GM12878 (cell line): ENCODE measurements at regions not wholly inside any gene's neighbourhood (a gene's known extent, or its start where the extent isn't known, plus 50 kb on each side); places are given as distances from the start of the nearest gene placed in this dataset.

Experiments used
- ATAC-seq: fragments of 200-7000 bp; cut with Tn5 transposase; 3 replicates; pipeline ENCODE4 v1.9.1; 2020; ENCODE audit warnings: mild to moderate bottlenecking, moderate library complexity
- BruUV-seq: library from RNA; stranded (reverse); fragments of 400-500 nt; replicated peaks from 2 replicates; lab custom pipeline; 2021; lab: Mats Ljungman, UMichigan
- CTCF ChIA-PET: fragments of 300-600 bp; sonication (Branson Sonifier 250); formaldehyde crosslinking; extraction: SDS; loops from one replicate; lab custom pipeline; 2021; ENCODE audit warnings: inconsistent platforms; lab: Yijun Ruan, JAX
- POLR2A ChIA-PET: fragments of 350-600 bp; formaldehyde crosslinking; extraction: SDS; loops from one replicate; lab custom pipeline; 2021; ENCODE audit warnings: inconsistent platforms; lab: Charles Lee
- RAD21 ChIA-PET: fragments of 300-600 bp; sonication (Branson Sonifier 250); formaldehyde crosslinking; loops from one replicate; lab custom pipeline; 2023; ENCODE audit warnings: antibody characterized with exemption; ENCODE audit not compliant: unreplicated experiment; lab: Charles Lee
- SMC1A ChIA-PET: fragments of 300-600 bp; sonication (Branson Sonifier 250); formaldehyde crosslinking; loops from one replicate; lab custom pipeline; 2023; ENCODE audit not compliant: unreplicated experiment, uncharacterized antibody; lab: Charles Lee
- DNase-seq: peaks from one replicate; pipeline ENCODE4 v3.0.0-alpha.2; 2011; ENCODE audit warnings: low read depth, low spot score
- FAIRE-seq: peaks from 3 replicates; lab custom pipeline; 2011; peaks lifted over from hg19 to GRCh38; lab: Jason Lieb, UNC
- H2AFZ ChIP-seq: 2 replicates; pipeline ENCODE4 v1.6.0; 2011; ENCODE audit warnings: low read depth, low read length, control low read depth; ENCODE audit not compliant: control insufficient read depth
- H3K27ac ChIP-seq: 2 replicates; pipeline ENCODE4 v1.5.1; 2011; ENCODE audit warnings: control low read depth; ENCODE audit not compliant: control insufficient read depth, insufficient read depth
- H3K27me3 ChIP-seq, 2 experiments: replicated peaks in 1 of 2; 2 replicates each; pipeline versions ENCODE4 v1.6.0 to v1.6.1; 2011; ENCODE audit warnings: low read length in 1 of 2; ENCODE audit not compliant: control insufficient read depth in 2 of 2, insufficient read depth in 2 of 2
- H3K36me3 ChIP-seq, 2 experiments: 2 replicates each; pipeline ENCODE4 v1.5.1; 2011; ENCODE audit warnings: low read length in 1 of 2; ENCODE audit not compliant: control insufficient read depth in 2 of 2, insufficient read depth in 2 of 2
- H3K4me1 ChIP-seq: 2 replicates; pipeline ENCODE4 v1.6.1; 2011; ENCODE audit warnings: mild to moderate bottlenecking, low read length, moderate library complexity, mixed read lengths; ENCODE audit not compliant: control insufficient read depth, insufficient read depth
- H3K4me2 ChIP-seq: 2 replicates; pipeline ENCODE4 v1.6.0; 2011; ENCODE audit warnings: control low read depth; ENCODE audit not compliant: control insufficient read depth, insufficient read depth
- H3K4me3 ChIP-seq: fragments of 200-600 bp; sonication (generic); 2 replicates; pipeline ENCODE4 v1.5.1; 2016
- H3K79me2 ChIP-seq: 2 replicates; pipeline ENCODE4 v1.6.0; 2011; ENCODE audit warnings: low read length; ENCODE audit not compliant: control insufficient read depth, insufficient read depth
- H3K9ac ChIP-seq: 2 replicates; pipeline ENCODE4 v1.8.0; 2011; ENCODE audit warnings: low read length, control low read depth, mixed read lengths; ENCODE audit not compliant: control insufficient read depth, insufficient read depth
- H3K9me3 ChIP-seq: replicated peaks from 3 replicates; pipeline ENCODE4 v1.5.1; 2011; ENCODE audit warnings: mild to moderate bottlenecking, low read length; ENCODE audit not compliant: control insufficient read depth, insufficient read depth
- H4K20me1 ChIP-seq: 2 replicates; pipeline ENCODE4 v1.6.0; 2011; ENCODE audit not compliant: control insufficient read depth, insufficient read depth
- BCL11A ChIP-seq: IDR thresholded peaks from 2 replicates; pipeline ENCODE4 v1.6.1; 2011; ENCODE audit warnings: low read depth, low read length
- BMI1 ChIP-seq: fragments of 450-650 bp; IDR thresholded peaks from 2 replicates; pipeline ENCODE4 v1.6.1; 2016; ENCODE audit warnings: mild to moderate bottlenecking, moderate library complexity, borderline replicate concordance
- GABPA ChIP-seq: IDR thresholded peaks from 2 replicates; pipeline ENCODE4 v1.6.1; 2014; ENCODE audit warnings: antibody characterized with exemption, low read depth, mild to moderate bottlenecking, inconsistent platforms
- NFIC ChIP-seq: IDR thresholded peaks from 2 replicates; pipeline ENCODE4 v1.6.1; 2012; ENCODE audit warnings: low read depth, mild to moderate bottlenecking, inconsistent platforms, low read length, moderate library complexity
- NRF1 ChIP-seq: conservative IDR thresholded peaks from 2 replicates; pipeline ENCODE4 v1.6.1; 2011; ENCODE audit warnings: mild to moderate bottlenecking, low read depth, low read length, improper control_type of control experiment
- PAX5 ChIP-seq: IDR thresholded peaks from 2 replicates; pipeline ENCODE4 v1.6.1; 2011; ENCODE audit warnings: low read depth, low read length, borderline replicate concordance
- SP1 ChIP-seq: IDR thresholded peaks from one replicate; pipeline ENCODE4 v1.6.1; 2011; ENCODE audit warnings: low read depth, low read length
- SPI1 ChIP-seq: IDR thresholded peaks from 2 replicates; pipeline ENCODE4 v1.6.1; 2011; ENCODE audit warnings: low read depth, mild to moderate bottlenecking, low read length, moderate library complexity, borderline replicate concordance; ENCODE audit not compliant: insufficient read depth
- ZNF384 ChIP-seq: IDR thresholded peaks from 2 replicates; pipeline ENCODE4 v1.6.1; 2012; ENCODE audit warnings: low read depth, mild to moderate bottlenecking, low read length, improper control_type of control experiment, borderline replicate concordance
- ZZZ3 ChIP-seq: IDR thresholded peaks from 2 replicates; pipeline ENCODE4 v1.6.1; 2011; ENCODE audit warnings: low read depth; ENCODE audit not compliant: control insufficient read depth, insufficient read length
- WGBS: methylation state at CpG from one replicate; pipeline ENCODE4 v1.1.6; 2016; ENCODE audit warnings: low lambda C conversion rate; ENCODE audit not compliant: insufficient replicate concordance, insufficient coverage; ENCODE audit errors: missing lambda C conversion rate; 5-methylcytosine and 5-hydroxymethylcytosine counted together
- in situ Hi-C: fragments of 300-500 bp; cut with MboI; formaldehyde crosslinking; loops from 9 replicates; pipeline ENCODE4 v1.14.3; 2018; ENCODE audit warnings: mixed read lengths
- intact Hi-C: fragments of 100-400 bp; cut with micrococcal nuclease; formaldehyde crosslinking; loops from one replicate; pipeline ENCODE4 v1.14.2; 2022; ENCODE audit not compliant: unreplicated experiment
- TF ChIP-seq, protein P1 (sequence below): IDR thresholded peaks from 2 replicates; pipeline ENCODE4 v1.6.1; 2012; ENCODE audit warnings: low read length, inconsistent platforms
- TF ChIP-seq, protein P2 (sequence below): fragments of 450-650 bp; IDR thresholded peaks from 2 replicates; pipeline ENCODE4 v1.6.1; 2017; ENCODE audit warnings: mild to moderate bottlenecking, low read depth, inconsistent platforms; ENCODE audit not compliant: poor library complexity, severe bottlenecking
- TF ChIP-seq, protein P3 (sequence below): IDR thresholded peaks from 2 replicates; pipeline ENCODE4 v1.6.1; 2012; ENCODE audit warnings: mild to moderate bottlenecking, low read depth, low read length
- TF ChIP-seq, protein P4 (sequence below): fragments of 450-650 bp; IDR thresholded peaks from 2 replicates; pipeline ENCODE4 v1.6.1; 2016; ENCODE audit warnings: mild to moderate bottlenecking

DNA sequence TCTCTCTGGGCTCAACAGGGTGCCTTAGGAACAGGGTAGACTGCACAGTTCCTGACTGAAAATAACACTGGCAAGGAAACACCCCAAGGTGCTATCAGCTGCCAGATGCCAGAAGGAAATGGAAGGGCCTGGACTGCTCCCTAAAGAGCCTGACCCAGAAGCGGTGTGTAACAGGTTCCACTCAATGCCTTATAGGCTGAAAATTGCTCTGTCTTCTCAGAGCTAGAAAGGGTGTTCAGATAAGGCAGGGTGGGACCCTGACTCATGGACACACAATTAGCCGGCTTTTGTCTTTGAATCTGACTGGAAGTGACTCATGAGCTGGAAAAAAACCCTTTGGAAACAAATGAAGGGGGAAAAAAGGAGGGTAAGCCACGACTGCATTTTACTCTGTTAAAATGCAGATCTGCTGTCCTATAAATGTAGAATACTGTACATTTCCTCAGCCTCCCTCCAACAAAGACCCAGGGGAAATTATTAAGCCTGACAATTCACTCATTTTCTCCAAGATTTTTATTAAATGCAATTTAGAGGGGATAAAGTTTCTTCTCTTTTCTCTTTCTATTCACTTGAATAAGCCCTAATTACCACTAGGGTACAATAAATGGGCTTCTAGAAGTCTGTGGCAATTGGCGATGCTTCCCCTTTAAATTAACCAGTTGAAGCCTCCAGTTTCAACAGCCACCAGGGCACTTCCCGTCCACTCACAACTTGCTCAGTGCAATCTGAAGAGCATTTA, 160.2 kb upstream of the TBL1XR1 start:
- ChIA-PET RAD21 (interaction anchor here (0.9 to 1.5 kb wide), 3 partner anchors 19 to 163 kb away, joined by 3 read pairs; no protein-coding TSS in a partner anchor), CTCF (interaction anchor here (0.7 to 1.1 kb wide), 2 partner anchors 40 to 158 kb away, joined by 3 to 4 read pairs; no protein-coding TSS in a partner anchor), POLR2A (interaction anchor here (0.7 kb wide), 1 partner anchor 289 kb away, joined by 3 read pairs; no protein-coding TSS in a partner anchor), SMC1A (interaction anchor here (0.6 to 3.0 kb wide), 10 partner anchors 11 to 306 kb away, joined by 3 to 7 read pairs (median 3); no protein-coding TSS in a partner anchor)
- WGBS, result 59% methylated on average over 5 of the region's 5 CpGs
- no peaks in the 10 kb centered on the region for H3K9me3 ChIP-seq
- in situ Hi-C loops (loop anchor here (5.0 kb wide), 1 partner anchor 160 kb away; the partner anchor contains the start of gene TBL1XR1), intact Hi-C loops (loop anchor here (1.0 to 5.0 kb wide), 5 partner anchors 39 to 305 kb away; no protein-coding TSS in a partner anchor)
- peaks cover 38% of the 10 kb centered on the region for H3K4me1 ChIP-seq
- no peaks in the 10 kb centered on the region for H3K27me3 ChIP-seq
- H3K4me2 ChIP-seq, result peak overlapping the region; percentile 56
- H3K27ac ChIP-seq, result peak overlapping the region; percentile 81
- no peaks in the 10 kb centered on the region for H3K79me2 ChIP-seq
- H3K36me3 ChIP-seq, result no peaks in the 10 kb centered on the region
- H3K4me3 ChIP-seq, result peak overlapping the region; percentile 51; the same call in 1 of the 2 replicates
- H3K9ac ChIP-seq, result peak overlapping the region; percentile 66
- no peaks in the 10 kb centered on the region for H4K20me1 ChIP-seq
- ATAC-seq (peak; percentile 42), FAIRE-seq (no peak), DNase-seq (no peak)
- H2AFZ ChIP-seq, result no peak overlapping the region
- BruUV-seq, result no TSS peak
- TF ChIP-seq ZZZ3 (no peak), BMI1 (no peak), SP1 (no peak), ZNF384 (no peak), GABPA (no peak), BCL11A (no peak), SPI1 (peak; percentile 39; the same call in 1 of the 2 replicates), PAX5 (0 out of 2 replicates have a peak, but pooled peaks have one; percentile 5), NFIC (no peak), NRF1 (no peak)
- TF ChIP-seq, protein P1, sequence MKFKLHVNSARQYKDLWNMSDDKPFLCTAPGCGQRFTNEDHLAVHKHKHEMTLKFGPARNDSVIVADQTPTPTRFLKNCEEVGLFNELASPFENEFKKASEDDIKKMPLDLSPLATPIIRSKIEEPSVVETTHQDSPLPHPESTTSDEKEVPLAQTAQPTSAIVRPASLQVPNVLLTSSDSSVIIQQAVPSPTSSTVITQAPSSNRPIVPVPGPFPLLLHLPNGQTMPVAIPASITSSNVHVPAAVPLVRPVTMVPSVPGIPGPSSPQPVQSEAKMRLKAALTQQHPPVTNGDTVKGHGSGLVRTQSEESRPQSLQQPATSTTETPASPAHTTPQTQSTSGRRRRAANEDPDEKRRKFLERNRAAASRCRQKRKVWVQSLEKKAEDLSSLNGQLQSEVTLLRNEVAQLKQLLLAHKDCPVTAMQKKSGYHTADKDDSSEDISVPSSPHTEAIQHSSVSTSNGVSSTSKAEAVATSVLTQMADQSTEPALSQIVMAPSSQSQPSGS, result no peak
- TF ChIP-seq, protein P2, sequence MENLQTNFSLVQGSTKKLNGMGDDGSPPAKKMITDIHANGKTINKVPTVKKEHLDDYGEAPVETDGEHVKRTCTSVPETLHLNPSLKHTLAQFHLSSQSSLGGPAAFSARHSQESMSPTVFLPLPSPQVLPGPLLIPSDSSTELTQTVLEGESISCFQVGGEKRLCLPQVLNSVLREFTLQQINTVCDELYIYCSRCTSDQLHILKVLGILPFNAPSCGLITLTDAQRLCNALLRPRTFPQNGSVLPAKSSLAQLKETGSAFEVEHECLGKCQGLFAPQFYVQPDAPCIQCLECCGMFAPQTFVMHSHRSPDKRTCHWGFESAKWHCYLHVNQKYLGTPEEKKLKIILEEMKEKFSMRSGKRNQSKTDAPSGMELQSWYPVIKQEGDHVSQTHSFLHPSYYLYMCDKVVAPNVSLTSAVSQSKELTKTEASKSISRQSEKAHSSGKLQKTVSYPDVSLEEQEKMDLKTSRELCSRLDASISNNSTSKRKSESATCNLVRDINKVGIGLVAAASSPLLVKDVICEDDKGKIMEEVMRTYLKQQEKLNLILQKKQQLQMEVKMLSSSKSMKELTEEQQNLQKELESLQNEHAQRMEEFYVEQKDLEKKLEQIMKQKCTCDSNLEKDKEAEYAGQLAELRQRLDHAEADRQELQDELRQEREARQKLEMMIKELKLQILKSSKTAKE, result no peak
- TF ChIP-seq, protein P3, sequence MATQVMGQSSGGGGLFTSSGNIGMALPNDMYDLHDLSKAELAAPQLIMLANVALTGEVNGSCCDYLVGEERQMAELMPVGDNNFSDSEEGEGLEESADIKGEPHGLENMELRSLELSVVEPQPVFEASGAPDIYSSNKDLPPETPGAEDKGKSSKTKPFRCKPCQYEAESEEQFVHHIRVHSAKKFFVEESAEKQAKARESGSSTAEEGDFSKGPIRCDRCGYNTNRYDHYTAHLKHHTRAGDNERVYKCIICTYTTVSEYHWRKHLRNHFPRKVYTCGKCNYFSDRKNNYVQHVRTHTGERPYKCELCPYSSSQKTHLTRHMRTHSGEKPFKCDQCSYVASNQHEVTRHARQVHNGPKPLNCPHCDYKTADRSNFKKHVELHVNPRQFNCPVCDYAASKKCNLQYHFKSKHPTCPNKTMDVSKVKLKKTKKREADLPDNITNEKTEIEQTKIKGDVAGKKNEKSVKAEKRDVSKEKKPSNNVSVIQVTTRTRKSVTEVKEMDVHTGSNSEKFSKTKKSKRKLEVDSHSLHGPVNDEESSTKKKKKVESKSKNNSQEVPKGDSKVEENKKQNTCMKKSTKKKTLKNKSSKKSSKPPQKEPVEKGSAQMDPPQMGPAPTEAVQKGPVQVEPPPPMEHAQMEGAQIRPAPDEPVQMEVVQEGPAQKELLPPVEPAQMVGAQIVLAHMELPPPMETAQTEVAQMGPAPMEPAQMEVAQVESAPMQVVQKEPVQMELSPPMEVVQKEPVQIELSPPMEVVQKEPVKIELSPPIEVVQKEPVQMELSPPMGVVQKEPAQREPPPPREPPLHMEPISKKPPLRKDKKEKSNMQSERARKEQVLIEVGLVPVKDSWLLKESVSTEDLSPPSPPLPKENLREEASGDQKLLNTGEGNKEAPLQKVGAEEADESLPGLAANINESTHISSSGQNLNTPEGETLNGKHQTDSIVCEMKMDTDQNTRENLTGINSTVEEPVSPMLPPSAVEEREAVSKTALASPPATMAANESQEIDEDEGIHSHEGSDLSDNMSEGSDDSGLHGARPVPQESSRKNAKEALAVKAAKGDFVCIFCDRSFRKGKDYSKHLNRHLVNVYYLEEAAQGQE, result no peak
- TF ChIP-seq, protein P4, sequence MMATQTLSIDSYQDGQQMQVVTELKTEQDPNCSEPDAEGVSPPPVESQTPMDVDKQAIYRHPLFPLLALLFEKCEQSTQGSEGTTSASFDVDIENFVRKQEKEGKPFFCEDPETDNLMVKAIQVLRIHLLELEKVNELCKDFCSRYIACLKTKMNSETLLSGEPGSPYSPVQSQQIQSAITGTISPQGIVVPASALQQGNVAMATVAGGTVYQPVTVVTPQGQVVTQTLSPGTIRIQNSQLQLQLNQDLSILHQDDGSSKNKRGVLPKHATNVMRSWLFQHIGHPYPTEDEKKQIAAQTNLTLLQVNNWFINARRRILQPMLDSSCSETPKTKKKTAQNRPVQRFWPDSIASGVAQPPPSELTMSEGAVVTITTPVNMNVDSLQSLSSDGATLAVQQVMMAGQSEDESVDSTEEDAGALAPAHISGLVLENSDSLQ, result no peak
